Testis (tissue), 2 donors: ENCODE measurements at regions not wholly inside any gene's neighbourhood (a gene's known extent, or its start where the extent isn't known, plus 50 kb on each side); places are given as distances from the start of the nearest gene placed in this dataset.

Experiments used
- CTCF ChIP-seq, 3 experiments: fragments of 450-650 bp in 2 of 3; fragments of 200-600 bp in 1 of 3; sonication (generic) in 1 of 3; IDR thresholded peaks; one replicate each; pipeline ENCODE4 v1.5.1; 2016 to 2019; ENCODE audit warnings: antibody characterized with exemption in 3 of 3, mild to moderate bottlenecking in 2 of 3, moderate library complexity in 1 of 3
- POLR2A ChIP-seq: fragments of 450-650 bp; IDR thresholded peaks from one replicate; pipeline ENCODE4 v1.6.1; 2017; ENCODE audit warnings: antibody characterized with exemption, mild to moderate bottlenecking, moderate library complexity

DNA sequence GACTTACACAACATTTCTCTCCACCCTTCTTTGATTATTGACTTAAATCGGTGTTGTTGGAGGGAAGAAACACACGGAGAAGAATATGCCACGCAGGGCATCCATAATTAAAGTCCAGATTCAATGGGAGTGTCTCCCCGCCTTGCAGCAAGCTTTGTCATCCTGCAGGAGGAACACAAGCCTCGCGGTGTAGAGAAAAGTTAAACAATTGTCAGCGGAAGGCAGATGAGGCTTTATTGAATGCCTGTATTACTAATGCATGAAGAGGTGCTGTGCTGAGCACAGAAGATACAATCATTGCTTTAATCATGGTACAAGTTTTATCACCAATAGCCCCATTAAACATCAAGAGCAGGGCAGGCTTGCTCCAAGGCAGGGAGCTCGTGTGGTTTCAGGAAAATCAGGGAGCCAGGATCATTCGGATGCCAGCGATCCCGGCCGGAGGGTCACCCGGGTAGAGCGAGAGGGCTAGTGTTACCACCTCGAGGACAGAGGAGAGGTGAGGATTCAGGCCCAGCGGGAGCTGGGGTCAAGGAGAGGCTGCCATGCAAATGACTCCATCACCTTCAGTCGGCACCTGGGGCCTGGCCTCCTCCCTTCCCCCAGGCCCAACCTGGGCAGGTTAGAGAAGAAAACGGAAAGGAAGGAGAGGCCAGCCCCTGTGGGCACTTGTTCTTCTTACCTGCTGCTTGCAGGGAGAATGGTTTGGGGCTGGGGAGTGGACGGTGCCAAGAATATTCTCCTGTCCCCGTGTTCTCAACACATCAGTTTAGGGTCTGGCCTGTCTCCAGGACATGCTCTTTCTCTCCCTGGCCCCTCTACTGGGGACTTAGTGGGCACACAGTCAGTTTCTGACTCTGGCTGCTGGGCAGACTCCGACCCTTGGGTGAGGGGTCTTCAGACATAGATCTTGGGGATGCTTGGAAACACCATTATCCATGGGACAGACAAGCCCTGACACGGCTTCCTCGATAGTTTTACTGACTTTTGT lies 289.5 kb downstream of the IRX2 start:
- TF ChIP-seq CTCF (IDR thresholded peaks at IDR 0.05) (no peak), POLR2A (no peak)
